Caco-2 (cell line): ENCODE measurements at regions not wholly inside any gene's neighbourhood (a gene's known extent, or its start where the extent isn't known, plus 50 kb on each side); places are given as distances from the start of the nearest gene placed in this dataset.

Experiments
- BruUV-seq: library from RNA; stranded (reverse); fragments of 400-500 nt; replicated peaks from 2 replicates; lab custom pipeline; 2021; lab: Mats Ljungman, UMichigan
- CTCF ChIA-PET: fragments of 300-600 bp; sonication (Branson Sonifier 250); formaldehyde crosslinking; loops from one replicate; lab custom pipeline; 2022; ENCODE audit warnings: antibody characterized with exemption; lab: Charles Lee
- POLR2A ChIA-PET: fragments of 300-600 bp; sonication (Branson Sonifier 250); formaldehyde crosslinking; loops from one replicate; lab custom pipeline; 2022; ENCODE audit warnings: antibody characterized with exemption; lab: Charles Lee
- DNase-seq, 2 experiments: peaks; one replicate each; pipeline versions ENCODE4 v3.0.0 to v3.0.0-alpha.2; 2020 to 2022
- H3K27me3 ChIP-seq: replicated peaks from 2 replicates; pipeline ENCODE4 v1.6.0; 2011; ENCODE audit warnings: low read length; ENCODE audit not compliant: control insufficient read depth, insufficient read depth
- H3K36me3 ChIP-seq: 2 replicates; pipeline ENCODE4 v1.5.1; 2011; ENCODE audit warnings: low read length; ENCODE audit not compliant: control insufficient read depth, insufficient read depth
- H3K4me1 ChIP-seq: fragments of 250-450 bp; sonication (Bioruptor Pico); 2 replicates; pipeline ENCODE4 v1.5.1; 2020; ENCODE audit warnings: mild to moderate bottlenecking
- H3K4me3 ChIP-seq: 2 replicates; pipeline ENCODE4 v1.5.1; 2011; ENCODE audit warnings: low read depth, mild to moderate bottlenecking, control low read depth, low read length
- H3K9me3 ChIP-seq: fragments of 250-450 bp; sonication (Bioruptor Pico); 2 replicates; pipeline ENCODE4 v1.5.1; 2020; ENCODE audit warnings: mild to moderate bottlenecking, moderate library complexity
- H3K27ac Mint-ChIP-seq: one replicate; pipeline ENCODE4 v1.8.0; 2022; ENCODE audit warnings: mixed read lengths; ENCODE audit not compliant: unreplicated experiment
- H3K27me3 Mint-ChIP-seq: one replicate; pipeline ENCODE4 v1.8.0; 2022; ENCODE audit warnings: mixed read lengths; ENCODE audit not compliant: insufficient read depth, unreplicated experiment
- H3K36me3 Mint-ChIP-seq: one replicate; pipeline ENCODE4 v1.8.0; 2022; ENCODE audit warnings: mild to moderate bottlenecking, mixed read lengths; ENCODE audit not compliant: insufficient read depth, unreplicated experiment
- H3K4me1 Mint-ChIP-seq: one replicate; pipeline ENCODE4 v1.8.0; 2022; ENCODE audit warnings: low read depth, mixed read lengths; ENCODE audit not compliant: unreplicated experiment
- H3K4me3 Mint-ChIP-seq: one replicate; pipeline ENCODE4 v1.8.0; 2022; ENCODE audit warnings: mild to moderate bottlenecking, moderate library complexity, mixed read lengths; ENCODE audit not compliant: unreplicated experiment
- H3K9me3 Mint-ChIP-seq: one replicate; pipeline ENCODE4 v1.8.0; 2022; ENCODE audit warnings: mixed read lengths; ENCODE audit not compliant: unreplicated experiment
- intact Hi-C: fragments of 100-400 bp; cut with micrococcal nuclease; formaldehyde crosslinking; loops from one replicate; pipeline ENCODE4 v1.10.0; 2022; ENCODE audit not compliant: unreplicated experiment
- TF ChIP-seq, protein P1 (sequence below), 2 experiments: fragments of 200-600 bp in 1 of 2; IDR thresholded peaks; 1 replicate in 1 of 2; 2 replicates in 1 of 2; pipeline versions ENCODE4 v1.5.1 to v1.8.0; 2011 to 2022; ENCODE audit warnings: antibody characterized with exemption in 1 of 2, control low read depth in 1 of 2, inconsistent platforms in 1 of 2, low read depth in 1 of 2, low read length in 1 of 2, mild to moderate bottlenecking in 1 of 2, moderate library complexity in 1 of 2; ENCODE audit not compliant: insufficient read depth in 1 of 2, severe bottlenecking in 1 of 2, unreplicated experiment in 1 of 2

DNA sequence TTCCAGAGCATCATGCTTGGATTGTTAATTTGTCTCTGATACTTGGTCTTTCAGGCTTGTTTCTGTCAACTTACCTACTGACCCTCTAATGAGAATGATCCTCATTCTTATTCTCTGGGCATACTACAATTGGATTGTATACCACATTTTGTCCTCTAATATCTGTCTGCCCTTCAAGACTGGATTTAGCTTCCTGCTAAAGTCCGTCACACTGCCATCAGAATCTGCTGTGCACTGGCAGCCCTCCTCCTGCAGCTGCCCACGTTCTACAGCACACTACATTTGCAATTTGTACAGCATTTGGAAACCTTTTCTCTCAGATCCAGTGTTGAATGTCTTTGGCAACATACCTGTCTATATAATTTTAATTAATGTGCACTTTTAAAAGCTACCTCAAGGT lies 183.1 kb downstream of the ZNF330 start:
- Histone ChIP-seq H3K4me1 (no peaks in the 10 kb centered on the region), H3K4me3 (no peak overlapping the region), H3K9me3 (no peaks in the 10 kb centered on the region), H3K36me3 (no peaks in the 10 kb centered on the region), H3K27me3 (no peaks in the 10 kb centered on the region)
- H3K27me3 Mint-ChIP-seq: peaks cover 2% of the 10 kb centered on the region
- ChIA-PET POLR2A (no interaction called here), CTCF (no interaction called here)
- no TSS peak for BruUV-seq
- DNase-seq: no peak
- intact Hi-C loops: no loop called here
- H3K9me3 Mint-ChIP-seq: no peaks in the 10 kb centered on the region
- no peaks in the 10 kb centered on the region for H3K4me1 Mint-ChIP-seq
- no peak overlapping the region for H3K27ac Mint-ChIP-seq
- no peak overlapping the region for H3K4me3 Mint-ChIP-seq
- no peaks in the 10 kb centered on the region for H3K36me3 Mint-ChIP-seq
- TF ChIP-seq, protein P1, sequence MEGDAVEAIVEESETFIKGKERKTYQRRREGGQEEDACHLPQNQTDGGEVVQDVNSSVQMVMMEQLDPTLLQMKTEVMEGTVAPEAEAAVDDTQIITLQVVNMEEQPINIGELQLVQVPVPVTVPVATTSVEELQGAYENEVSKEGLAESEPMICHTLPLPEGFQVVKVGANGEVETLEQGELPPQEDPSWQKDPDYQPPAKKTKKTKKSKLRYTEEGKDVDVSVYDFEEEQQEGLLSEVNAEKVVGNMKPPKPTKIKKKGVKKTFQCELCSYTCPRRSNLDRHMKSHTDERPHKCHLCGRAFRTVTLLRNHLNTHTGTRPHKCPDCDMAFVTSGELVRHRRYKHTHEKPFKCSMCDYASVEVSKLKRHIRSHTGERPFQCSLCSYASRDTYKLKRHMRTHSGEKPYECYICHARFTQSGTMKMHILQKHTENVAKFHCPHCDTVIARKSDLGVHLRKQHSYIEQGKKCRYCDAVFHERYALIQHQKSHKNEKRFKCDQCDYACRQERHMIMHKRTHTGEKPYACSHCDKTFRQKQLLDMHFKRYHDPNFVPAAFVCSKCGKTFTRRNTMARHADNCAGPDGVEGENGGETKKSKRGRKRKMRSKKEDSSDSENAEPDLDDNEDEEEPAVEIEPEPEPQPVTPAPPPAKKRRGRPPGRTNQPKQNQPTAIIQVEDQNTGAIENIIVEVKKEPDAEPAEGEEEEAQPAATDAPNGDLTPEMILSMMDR (IDR thresholded peaks at IDR 0.05; ENCODE audit: insufficient read depth in 1 of 2, low read depth in 1 of 2, low read length in 1 of 2, severe bottlenecking in 1 of 2, unreplicated experiment in 1 of 2): no peak

DNA sequence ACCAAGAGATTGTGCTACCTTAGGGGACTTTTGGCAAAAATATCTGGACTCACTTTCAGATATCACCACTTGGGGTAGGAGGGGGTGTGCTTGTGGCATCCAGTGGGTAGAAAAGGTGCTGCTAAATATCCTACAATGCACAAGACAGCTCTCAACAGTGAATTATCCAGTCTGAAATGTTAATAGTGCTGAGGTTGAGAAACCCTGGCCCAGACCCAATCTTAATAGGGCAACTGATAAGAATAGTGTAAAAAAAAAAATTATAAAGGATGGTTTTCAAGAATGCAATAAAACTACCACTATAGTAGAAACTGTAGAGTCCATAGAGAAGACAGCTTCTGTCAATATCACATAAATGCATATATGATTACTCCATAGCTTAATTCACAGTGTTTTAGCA lies 185.5 kb downstream of the ZNF330 start:
- CTCF ChIA-PET: no interaction called here
- peaks cover 7% of the 10 kb centered on the region for H3K27me3 Mint-ChIP-seq
- H3K9me3 Mint-ChIP-seq: no peaks in the 10 kb centered on the region
- DNase-seq: no peak
- intact Hi-C loops: no loop called here
- H3K4me3 Mint-ChIP-seq: no peak overlapping the region
- Histone ChIP-seq H3K27me3 (no peaks in the 10 kb centered on the region), H3K4me1 (no peaks in the 10 kb centered on the region), H3K9me3 (no peaks in the 10 kb centered on the region), H3K4me3 (no peak overlapping the region), H3K36me3 (no peaks in the 10 kb centered on the region)
- H3K36me3 Mint-ChIP-seq: no peaks in the 10 kb centered on the region
- POLR2A ChIA-PET: no interaction called here
- no peaks in the 10 kb centered on the region for H3K4me1 Mint-ChIP-seq
- no TSS peak for BruUV-seq
- no peak overlapping the region for H3K27ac Mint-ChIP-seq
- TF ChIP-seq, protein P1 (IDR thresholded peaks at IDR 0.05; ENCODE audit: insufficient read depth in 1 of 2, low read depth in 1 of 2, low read length in 1 of 2, severe bottlenecking in 1 of 2, unreplicated experiment in 1 of 2): no peak

DNA sequence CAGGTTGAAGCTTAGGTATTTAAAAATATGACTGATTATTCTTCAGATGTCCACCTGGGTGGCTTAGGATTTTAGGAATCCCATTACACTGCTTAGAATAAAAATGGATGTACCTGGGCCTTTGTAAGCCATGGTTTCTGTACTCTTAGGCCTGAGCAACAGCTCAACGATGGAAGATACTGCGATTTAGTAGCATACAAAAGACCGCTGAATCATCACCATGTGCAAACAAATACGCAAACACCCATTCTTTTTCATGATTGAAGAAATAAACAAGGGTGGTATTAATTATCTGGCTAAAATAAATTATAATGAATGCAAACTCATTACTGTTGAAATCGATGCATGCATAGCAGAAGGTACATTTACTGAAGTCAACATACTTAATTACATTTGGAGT lies 188.9 kb downstream of the ZNF330 start:
- intact Hi-C loops: no loop called here
- H3K27me3 ChIP-seq: no peaks in the 10 kb centered on the region
- Mint-ChIP-seq H3K9me3 (no peaks in the 10 kb centered on the region), H3K4me3 (no peak overlapping the region), H3K4me1 (no peaks in the 10 kb centered on the region), H3K36me3 (no peaks in the 10 kb centered on the region), H3K27ac (no peak overlapping the region), H3K27me3 (peaks cover 10% of the 10 kb centered on the region)
- TF ChIP-seq, protein P1 (IDR thresholded peaks at IDR 0.05; ENCODE audit: insufficient read depth in 1 of 2, low read depth in 1 of 2, low read length in 1 of 2, severe bottlenecking in 1 of 2, unreplicated experiment in 1 of 2): no peak
- CTCF ChIA-PET: no interaction called here
- H3K36me3 ChIP-seq: no peaks in the 10 kb centered on the region
- no peaks in the 10 kb centered on the region for H3K9me3 ChIP-seq
- BruUV-seq: no TSS peak
- H3K4me3 ChIP-seq: no peak overlapping the region
- POLR2A ChIA-PET: no interaction called here
- no peaks in the 10 kb centered on the region for H3K4me1 ChIP-seq
- no peak for DNase-seq
